Chondrocyte (in vitro differentiated cells): ENCODE measurements at regions not wholly inside any gene's neighbourhood (a gene's known extent, or its start where the extent isn't known, plus 50 kb on each side); places are given as distances from the start of the nearest gene placed in this dataset.
A peak's percentile ranks its signal among the peaks of the same experiment; 100 is the strongest.
"Not testable (repeated sequence)": the region's sequence is repeated elsewhere in the genome, so short reads cannot be mapped to it uniquely, and the experiment has no call there.

Source experiments
- DNase-seq: peaks from one replicate; pipeline ENCODE4 v3.0.0; 2021; ENCODE audit warnings: mixed read lengths, low spot score
- H3K27ac Mint-ChIP-seq: one replicate; pipeline ENCODE4 v1.8.0; 2021; ENCODE audit warnings: mild to moderate bottlenecking, moderate library complexity, mixed read lengths; ENCODE audit not compliant: unreplicated experiment
- H3K27me3 Mint-ChIP-seq: 2 replicates; pipeline ENCODE4 v1.8.0; 2021; ENCODE audit warnings: low read depth, mixed read lengths
- H3K36me3 Mint-ChIP-seq: 2 replicates; pipeline ENCODE4 v1.8.0; 2021; ENCODE audit warnings: low read depth, mixed read lengths
- H3K4me1 Mint-ChIP-seq: 2 replicates; pipeline ENCODE4 v1.8.0; 2021; ENCODE audit warnings: low read depth, mild to moderate bottlenecking, mixed read lengths
- H3K4me3 Mint-ChIP-seq: one replicate; pipeline ENCODE4 v1.8.0; 2021; ENCODE audit warnings: mild to moderate bottlenecking, moderate library complexity, mixed read lengths; ENCODE audit not compliant: unreplicated experiment
- H3K9me3 Mint-ChIP-seq: 2 replicates; pipeline ENCODE4 v1.8.0; 2021; ENCODE audit warnings: low read depth, mixed read lengths
- CTCF ChIP-seq: fragments of 200-600 bp; sonication (generic); IDR thresholded peaks from 2 replicates; pipeline ENCODE4 v1.5.0; 2021; ENCODE audit warnings: antibody characterized with exemption, mild to moderate bottlenecking, moderate library complexity

GRCh38 chr21:20040768-20041167 lies 957.4 kb upstream of the NCAM2 start:
- TF ChIP-seq CTCF, result peak; percentile 75
- no peak for DNase-seq
- Mint-ChIP-seq H3K27me3 (no peaks in the 10 kb centered on the region), H3K4me1 (no peaks in the 10 kb centered on the region), H3K36me3 (peaks cover 2% of the 10 kb centered on the region), H3K9me3 (peaks cover 14% of the 10 kb centered on the region), H3K27ac (no peak overlapping the region), H3K4me3 (no peak overlapping the region)

GRCh38 chr21:20045197-20045596 lies 953.0 kb upstream of the NCAM2 start:
- H3K27ac Mint-ChIP-seq, result no peak overlapping the region
- DNase-seq, result peak; percentile 42
- no peak overlapping the region for H3K4me3 Mint-ChIP-seq
- H3K9me3 Mint-ChIP-seq, result peaks cover 19% of the 10 kb centered on the region
- TF ChIP-seq CTCF, result no peak
- H3K4me1 Mint-ChIP-seq, result no peaks in the 10 kb centered on the region
- H3K27me3 Mint-ChIP-seq, result no peaks in the 10 kb centered on the region
- peaks cover 3% of the 10 kb centered on the region for H3K36me3 Mint-ChIP-seq

DNA sequence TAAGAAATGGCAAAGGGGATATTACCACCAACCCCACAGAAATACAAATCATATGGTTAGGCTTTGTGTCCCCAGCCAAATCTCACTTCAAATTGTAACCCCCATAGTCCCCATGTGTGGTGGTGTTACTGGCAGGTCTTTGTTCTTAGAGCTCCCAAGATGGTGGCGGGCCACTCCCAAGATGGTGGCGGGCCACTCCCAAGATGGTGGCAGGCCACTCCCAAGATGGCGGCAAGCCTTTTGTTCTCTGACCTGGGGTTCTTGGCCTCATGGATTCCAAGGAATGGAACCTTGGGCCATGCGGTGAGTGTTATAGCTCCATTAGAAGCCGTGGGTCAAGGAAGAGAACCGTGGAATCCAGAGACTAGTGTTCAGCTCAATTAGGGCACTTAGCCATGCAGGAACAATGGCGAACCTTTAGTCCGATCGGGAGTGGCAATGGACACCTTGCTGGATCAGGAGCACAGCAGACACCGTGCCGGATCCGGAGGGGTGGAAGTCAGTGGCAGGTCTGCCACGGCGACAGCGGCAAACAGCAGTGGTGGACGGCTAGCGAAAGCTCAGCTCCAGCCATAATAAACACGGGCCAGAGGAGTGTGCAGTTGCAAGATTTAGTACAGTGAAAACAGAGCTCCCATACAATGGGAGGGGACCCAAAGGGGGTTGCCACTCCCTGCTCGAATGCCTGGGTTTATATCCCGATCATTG lies 949.9 kb upstream of the NCAM2 start:
- H3K36me3 Mint-ChIP-seq, H3K27me3 Mint-ChIP-seq, H3K4me1 Mint-ChIP-seq, H3K27ac Mint-ChIP-seq, H3K4me3 Mint-ChIP-seq: not testable (repeated sequence)
- peak; percentile 68 for DNase-seq
- H3K9me3 Mint-ChIP-seq, result peaks cover 19% of the 10 kb centered on the region

GRCh38 chr21:20083336-20083735 lies 914.9 kb upstream of the NCAM2 start:
- H3K4me1 Mint-ChIP-seq, result peaks cover 6% of the 10 kb centered on the region
- TF ChIP-seq CTCF, result no peak
- no peaks in the 10 kb centered on the region for H3K27me3 Mint-ChIP-seq
- no peak overlapping the region for H3K4me3 Mint-ChIP-seq
- H3K27ac Mint-ChIP-seq, result no peak overlapping the region
- DNase-seq, result no peak
- H3K9me3 Mint-ChIP-seq, result peaks cover 12% of the 10 kb centered on the region
- H3K36me3 Mint-ChIP-seq, result no peaks in the 10 kb centered on the region

GRCh38 chr21:20083925-20084324 lies 914.3 kb upstream of the NCAM2 start:
- H3K36me3 Mint-ChIP-seq, result no peaks in the 10 kb centered on the region
- DNase-seq, result no peak
- H3K4me3 Mint-ChIP-seq, result no peak overlapping the region
- no peak overlapping the region for H3K27ac Mint-ChIP-seq
- peaks cover 12% of the 10 kb centered on the region for H3K9me3 Mint-ChIP-seq
- no peak for TF ChIP-seq CTCF
- H3K4me1 Mint-ChIP-seq, result peaks cover 5% of the 10 kb centered on the region
- H3K27me3 Mint-ChIP-seq, result no peaks in the 10 kb centered on the region

DNA sequence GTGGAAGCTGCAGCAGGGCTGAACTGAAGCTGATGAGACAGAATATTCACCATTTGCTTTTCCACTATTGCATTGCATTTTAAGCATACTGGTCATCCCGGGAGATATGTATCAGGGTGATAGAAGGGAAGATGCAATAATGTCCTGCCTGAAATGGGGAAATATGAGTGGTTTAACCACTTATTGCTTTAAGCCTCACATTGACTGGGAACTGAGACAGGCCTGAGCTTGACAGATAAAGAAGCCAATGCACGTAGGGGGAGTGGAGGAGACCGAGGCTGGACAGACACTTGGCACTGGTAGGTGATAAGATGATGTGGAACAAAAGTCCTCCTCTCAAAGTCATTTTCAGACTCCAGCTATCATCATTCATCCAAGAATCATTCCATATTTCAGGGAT lies 911.7 kb upstream of the NCAM2 start:
- H3K9me3 Mint-ChIP-seq, result peaks cover 12% of the 10 kb centered on the region
- DNase-seq, result no peak
- no peak for TF ChIP-seq CTCF
- H3K36me3 Mint-ChIP-seq, result no peaks in the 10 kb centered on the region
- H3K4me1 Mint-ChIP-seq, result no peaks in the 10 kb centered on the region
- no peaks in the 10 kb centered on the region for H3K27me3 Mint-ChIP-seq
- no peak overlapping the region for H3K4me3 Mint-ChIP-seq
- no peak overlapping the region for H3K27ac Mint-ChIP-seq
